GM23338 (cell line): ENCODE measurements at regions not wholly inside any gene's neighbourhood (a gene's known extent, or its start where the extent isn't known, plus 50 kb on each side); places are given as distances from the start of the nearest gene placed in this dataset.

Source experiments
- ATAC-seq: fragments of 200-7000 bp; cut with Tn5 transposase; 3 replicates; pipeline ENCODE4 v1.9.1; 2020
- DNase-seq: peaks from one replicate; pipeline ENCODE4 v3.0.0-alpha.2; 2015; ENCODE audit warnings: low spot score
- H2AFZ ChIP-seq: fragments of 200-600 bp; sonication (generic); 2 replicates; pipeline ENCODE4 v1.8.0; 2016; ENCODE audit warnings: antibody characterized with exemption, mild to moderate bottlenecking, moderate library complexity
- H3F3A ChIP-seq: fragments of 200-600 bp; sonication (generic); replicated peaks from 2 replicates; pipeline ENCODE4 v1.8.0; 2017; ENCODE audit warnings: antibody characterized with exemption, mixed run types, low read depth
- H3K27ac ChIP-seq: fragments of 200-600 bp; sonication (generic); 2 replicates; pipeline ENCODE4 v1.6.1; 2016; ENCODE audit warnings: low read depth
- H3K27me3 ChIP-seq: fragments of 200-600 bp; sonication (generic); 2 replicates; pipeline ENCODE4 v1.8.0; 2016; ENCODE audit warnings: mild to moderate bottlenecking, mixed run types, moderate library complexity; ENCODE audit not compliant: insufficient read depth
- H3K36me3 ChIP-seq: fragments of 200-600 bp; sonication (generic); 2 replicates; pipeline ENCODE4 v1.8.0; 2016; ENCODE audit warnings: mild to moderate bottlenecking; ENCODE audit not compliant: insufficient read depth
- H3K4me1 ChIP-seq: fragments of 200-600 bp; sonication (generic); 2 replicates; pipeline ENCODE4 v1.8.0; 2016; ENCODE audit warnings: mild to moderate bottlenecking, moderate library complexity; ENCODE audit not compliant: insufficient read depth
- H3K4me2 ChIP-seq: fragments of 200-600 bp; sonication (generic); 2 replicates; pipeline ENCODE4 v1.7.1; 2017; ENCODE audit warnings: mixed run types
- H3K4me3 ChIP-seq: fragments of 200-600 bp; sonication (generic); 2 replicates; pipeline ENCODE4 v1.6.1; 2016; ENCODE audit warnings: mixed run types
- H3K79me2 ChIP-seq: fragments of 200-600 bp; sonication (generic); replicated peaks from 2 replicates; pipeline ENCODE4 v1.8.0; 2017; ENCODE audit warnings: mild to moderate bottlenecking; ENCODE audit not compliant: insufficient read depth
- H3K9me2 ChIP-seq: fragments of 200-600 bp; sonication (generic); 2 replicates; pipeline ENCODE4 v1.8.0; 2017; ENCODE audit not compliant: insufficient read depth
- H4K20me1 ChIP-seq: fragments of 200-600 bp; sonication (generic); replicated peaks from 2 replicates; pipeline ENCODE4 v1.8.0; 2017; ENCODE audit warnings: mild to moderate bottlenecking; ENCODE audit not compliant: insufficient read depth
- H3K27ac Mint-ChIP-seq: 2 replicates; pipeline ENCODE4 v1.8.0; 2020; ENCODE audit warnings: inconsistent platforms, mild to moderate bottlenecking, moderate library complexity, mixed read lengths
- H3K27me3 Mint-ChIP-seq: 3 replicates; pipeline ENCODE4 v1.8.0; 2022; ENCODE audit warnings: low read depth, mild to moderate bottlenecking, moderate library complexity, mixed read lengths, inconsistent platforms; ENCODE audit not compliant: insufficient read depth, poor library complexity
- H3K36me3 Mint-ChIP-seq: 3 replicates; pipeline ENCODE4 v1.8.0; 2021; ENCODE audit warnings: low read depth, mild to moderate bottlenecking, inconsistent platforms, moderate library complexity, mixed read lengths
- H3K4me1 Mint-ChIP-seq: 3 replicates; pipeline ENCODE4 v1.8.0; 2020; ENCODE audit warnings: mild to moderate bottlenecking, inconsistent platforms, mixed read lengths
- H3K4me3 Mint-ChIP-seq: 3 replicates; pipeline ENCODE4 v1.8.0; 2021; ENCODE audit warnings: moderate library complexity, mild to moderate bottlenecking, inconsistent platforms, mixed read lengths
- H3K9me3 Mint-ChIP-seq: 3 replicates; pipeline ENCODE4 v1.8.0; 2020; ENCODE audit warnings: moderate library complexity, mild to moderate bottlenecking, inconsistent platforms, mixed read lengths
- ETS1 ChIP-seq: IDR thresholded peaks from 2 replicates; pipeline ENCODE4 v1.6.1; 2016; ENCODE audit warnings: antibody characterized with exemption
- EZH2 ChIP-seq: fragments of 200-600 bp; sonication (generic); IDR thresholded peaks from one replicate; pipeline ENCODE4 v1.8.0; 2017; ENCODE audit warnings: antibody characterized with exemption, mild to moderate bottlenecking, low read depth; ENCODE audit not compliant: unreplicated experiment
- POLR2AphosphoS5 ChIP-seq: IDR thresholded peaks from 2 replicates; pipeline ENCODE4 v1.6.1; 2016; ENCODE audit warnings: antibody characterized with exemption, low read depth
- STAT1 ChIP-seq: IDR thresholded peaks from one replicate; pipeline ENCODE4 v1.6.1; 2016; ENCODE audit warnings: antibody characterized with exemption; ENCODE audit not compliant: unreplicated experiment
- ZNF114 ChIP-seq: fragments of 250-450 bp; sonication (Bioruptor Pico); IDR thresholded peaks from 2 replicates; pipeline ENCODE4 v1.5.0; 2020; ENCODE audit warnings: mild to moderate bottlenecking, moderate library complexity
- ZNF331 ChIP-seq: fragments of 250-450 bp; sonication (Bioruptor Pico); IDR thresholded peaks from 2 replicates; pipeline ENCODE4 v1.5.0; 2020; ENCODE audit warnings: low read depth, mild to moderate bottlenecking, moderate library complexity
- ZNF462 ChIP-seq: fragments of 250-450 bp; sonication (Bioruptor Pico); IDR thresholded peaks from 2 replicates; pipeline ENCODE4 v1.5.0; 2020; ENCODE audit warnings: mild to moderate bottlenecking, moderate library complexity

GRCh38 chr13:53537586-53537985, 509.0 kb downstream of the OLFM4 start:
- Histone ChIP-seq H3K4me3 (no peak overlapping the region), H3K4me2 (no peak overlapping the region), H3K9me2 (no peaks in the 10 kb centered on the region), H3K79me2 (no peaks in the 10 kb centered on the region), H3K27me3 (no peaks in the 10 kb centered on the region), H3K36me3 (no peaks in the 10 kb centered on the region), H4K20me1 (no peaks in the 10 kb centered on the region), H3F3A (no peaks in the 10 kb centered on the region), H3K4me1 (no peaks in the 10 kb centered on the region), H2AFZ (no peak overlapping the region), H3K27ac (no peak overlapping the region)
- ATAC-seq: no peak
- no peaks in the 10 kb centered on the region for H3K4me1 Mint-ChIP-seq
- TF ChIP-seq ZNF114 (CRISPR knock-in tag) (no peak), EZH2 (no peak), ZNF331 (CRISPR knock-in tag) (no peak), STAT1 (no peak), ETS1 (no peak), POLR2AphosphoS5 (no peak), ZNF462 (CRISPR knock-in tag) (no peak)
- H3K27ac Mint-ChIP-seq: no peak overlapping the region
- no peaks in the 10 kb centered on the region for H3K36me3 Mint-ChIP-seq
- H3K27me3 Mint-ChIP-seq: peaks cover 2% of the 10 kb centered on the region
- no peak for DNase-seq
- H3K4me3 Mint-ChIP-seq: no peak overlapping the region
- peaks cover 1% of the 10 kb centered on the region; the same call in 2 of the 3 replicates for H3K9me3 Mint-ChIP-seq
